ENCODE measurements at regions not wholly inside any gene's neighbourhood (a gene's known extent, or its start where the extent isn't known, plus 50 kb on each side); places are given as distances from the start of the nearest gene placed in this dataset.

- H2AFZ ChIP-seq (ENCODE audit: low read length) = no peak overlapping the region
- H3K9me2 ChIP-seq (replicated peaks; ENCODE audit: insufficient read depth, low read length) = no peaks in the 10 kb centered on the region
- H3K27ac ChIP-seq (ENCODE audit: low read length) = no peak overlapping the region
- no peak overlapping the region for H3K4me2 ChIP-seq (ENCODE audit: low read depth, low read length)
- no peaks in the 10 kb centered on the region for H3F3A ChIP-seq (ENCODE audit: insufficient read depth, low read length)
- no peaks in the 10 kb centered on the region for H3K27me3 ChIP-seq (replicated peaks; ENCODE audit: insufficient read depth, low read length)
- no peaks in the 10 kb centered on the region for H3K79me2 ChIP-seq (ENCODE audit: low read length)
- H4K20me1 ChIP-seq (ENCODE audit: insufficient read depth, low read length) = no peaks in the 10 kb centered on the region
- TF ChIP-seq EZH2phosphoT487 (IDR thresholded peaks at IDR 0.05; ENCODE audit: low read length) (no peak), CTCF (IDR thresholded peaks at IDR 0.05; ENCODE audit: low read length) (no peak), EZH2 (optimal IDR thresholded peaks at IDR 0.05; ENCODE audit: low read depth, low read length) (no peak)
- no peak overlapping the region for H3K4me3 ChIP-seq (ENCODE audit: low read length)
- 0 out of 2 replicates have a peak, but pooled peaks cover 5% of the 10 kb centered on the region for H3K4me1 ChIP-seq (ENCODE audit: low read length)
- no peaks in the 10 kb centered on the region for H3K9me3 ChIP-seq (replicated peaks; ENCODE audit: insufficient read depth, low read length)
- H3K9ac ChIP-seq (ENCODE audit: low read length) = no peak overlapping the region
- no peaks in the 10 kb centered on the region for H3K36me3 ChIP-seq (replicated peaks; ENCODE audit: insufficient read depth, low read length)
- DNase-seq = no peak
These were observed 60.0 kb upstream of the IL12A start for GRCh38 chr3:159928666-159929065.

GRCh38 chr3:159929171-159930141, 59.2 kb upstream of the IL12A start:
- no peak for TF ChIP-seq EZH2phosphoT487 (IDR thresholded peaks at IDR 0.05; ENCODE audit: low read length)
- no peak for TF ChIP-seq EZH2 (optimal IDR thresholded peaks at IDR 0.05; ENCODE audit: low read depth, low read length)
- TF ChIP-seq CTCF (IDR thresholded peaks at IDR 0.05; ENCODE audit: low read length) = peak; percentile 19; the same call in 1 of the 2 replicates
- Histone ChIP-seq H3K9ac (ENCODE audit: low read length) (no peak overlapping the region), H3K4me1 (ENCODE audit: low read length) (0 out of 2 replicates have a peak, but pooled peaks cover 5% of the 10 kb centered on the region), H3K27ac (ENCODE audit: low read length) (no peak overlapping the region), H3F3A (ENCODE audit: insufficient read depth, low read length) (no peaks in the 10 kb centered on the region), H4K20me1 (ENCODE audit: insufficient read depth, low read length) (no peaks in the 10 kb centered on the region), H3K4me2 (ENCODE audit: low read depth, low read length) (no peak overlapping the region), H3K36me3 (replicated peaks; ENCODE audit: insufficient read depth, low read length) (no peaks in the 10 kb centered on the region), H3K9me3 (replicated peaks; ENCODE audit: insufficient read depth, low read length) (no peaks in the 10 kb centered on the region), H3K9me2 (replicated peaks; ENCODE audit: insufficient read depth, low read length) (no peaks in the 10 kb centered on the region), H3K27me3 (replicated peaks; ENCODE audit: insufficient read depth, low read length) (no peaks in the 10 kb centered on the region), H2AFZ (ENCODE audit: low read length) (peak overlapping the region; percentile 36; the same call in 1 of the 2 replicates), H3K4me3 (ENCODE audit: low read length) (no peak overlapping the region), H3K79me2 (ENCODE audit: low read length) (no peaks in the 10 kb centered on the region)
- peak; percentile 19 for DNase-seq

- Histone ChIP-seq H3K4me1 (ENCODE audit: low read length) (0 out of 2 replicates have a peak, but pooled peaks cover 5% of the 10 kb centered on the region), H3K27me3 (replicated peaks; ENCODE audit: insufficient read depth, low read length) (no peaks in the 10 kb centered on the region), H3K9me3 (replicated peaks; ENCODE audit: insufficient read depth, low read length) (no peaks in the 10 kb centered on the region), H3K4me2 (ENCODE audit: low read depth, low read length) (no peak overlapping the region), H3F3A (ENCODE audit: insufficient read depth, low read length) (no peaks in the 10 kb centered on the region), H4K20me1 (ENCODE audit: insufficient read depth, low read length) (no peaks in the 10 kb centered on the region), H3K79me2 (ENCODE audit: low read length) (no peaks in the 10 kb centered on the region), H3K27ac (ENCODE audit: low read length) (no peak overlapping the region), H2AFZ (ENCODE audit: low read length) (no peak overlapping the region), H3K36me3 (replicated peaks; ENCODE audit: insufficient read depth, low read length) (no peaks in the 10 kb centered on the region), H3K9ac (ENCODE audit: low read length) (no peak overlapping the region), H3K4me3 (ENCODE audit: low read length) (no peak overlapping the region), H3K9me2 (replicated peaks; ENCODE audit: insufficient read depth, low read length) (no peaks in the 10 kb centered on the region)
- no peak for TF ChIP-seq EZH2 (optimal IDR thresholded peaks at IDR 0.05; ENCODE audit: low read depth, low read length)
- no peak for TF ChIP-seq CTCF (IDR thresholded peaks at IDR 0.05; ENCODE audit: low read length)
- TF ChIP-seq EZH2phosphoT487 (IDR thresholded peaks at IDR 0.05; ENCODE audit: low read length) = no peak
- no peak for DNase-seq
These were observed 54.4 kb upstream of the IL12A start for GRCh38 chr3:159934216-159934615.

Measured in MM.1S (cell line).